Left ventricle myocardium inferior (tissue), 1 donor: ENCODE measurements at regions not wholly inside any gene's neighbourhood (a gene's known extent, or its start where the extent isn't known, plus 50 kb on each side); places are given as distances from the start of the nearest gene placed in this dataset.

Experiments used
- DNase-seq: peaks from one replicate; pipeline ENCODE4 v3.0.0-alpha.2; 2020
- H3K27ac ChIP-seq: fragments of 200-600 bp; replicated peaks from 2 replicates; pipeline ENCODE4 v1.8.0; 2021
- H3K27me3 ChIP-seq: fragments of 200-600 bp; 2 replicates; pipeline ENCODE4 v1.8.0; 2021; ENCODE audit warnings: low read depth
- H3K36me3 ChIP-seq: fragments of 200-600 bp; 2 replicates; pipeline ENCODE4 v1.8.0; 2021
- H3K4me1 ChIP-seq: fragments of 200-600 bp; 2 replicates; pipeline ENCODE4 v1.8.0; 2021
- H3K4me3 ChIP-seq: fragments of 200-600 bp; 2 replicates; pipeline ENCODE4 v1.8.0; 2021; ENCODE audit warnings: mild to moderate bottlenecking, moderate library complexity
- H3K9me3 ChIP-seq: fragments of 200-600 bp; replicated peaks from 2 replicates; pipeline ENCODE4 v1.8.0; 2021
- intact Hi-C: fragments of 100-400 bp; cut with micrococcal nuclease; formaldehyde crosslinking; loops from one replicate; pipeline ENCODE4 v1.11.0; 2022
- TF ChIP-seq, protein P1 (sequence below): fragments of 200-600 bp; IDR thresholded peaks from 2 replicates; pipeline ENCODE4 v1.8.0; 2021; ENCODE audit warnings: antibody characterized with exemption, mild to moderate bottlenecking, borderline replicate concordance
- donor health status: DM: no; HTN: yes; CAD: no; lungs with severe emphysema.

DNA sequence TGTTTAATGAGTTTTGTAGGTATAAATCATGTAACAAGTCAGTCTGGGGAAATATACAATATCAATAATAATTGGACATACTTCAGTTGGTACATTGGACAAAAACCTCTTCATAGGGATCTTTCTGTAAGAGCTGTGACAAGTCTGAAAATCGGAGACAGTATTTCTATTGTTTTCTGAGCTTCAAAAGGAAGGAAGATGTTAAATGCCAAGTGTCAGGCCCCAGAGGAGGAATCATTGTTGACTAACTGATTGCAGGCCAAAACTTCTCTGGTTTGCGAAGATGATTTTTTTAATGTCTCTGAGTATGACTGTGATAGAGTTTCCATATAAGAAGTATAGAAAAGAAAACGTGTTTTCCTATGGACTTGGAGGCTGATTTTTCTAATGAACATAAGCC, 316.4 kb downstream of the RNF144B start:
- intact Hi-C loops, result no loop called here
- Histone ChIP-seq H3K4me3 (no peak overlapping the region), H3K27me3 (no peaks in the 10 kb centered on the region), H3K9me3 (peaks cover 4% of the 10 kb centered on the region), H3K27ac (no peak overlapping the region), H3K36me3 (no peaks in the 10 kb centered on the region), H3K4me1 (no peaks in the 10 kb centered on the region)
- no peak for DNase-seq
- TF ChIP-seq, protein P1, sequence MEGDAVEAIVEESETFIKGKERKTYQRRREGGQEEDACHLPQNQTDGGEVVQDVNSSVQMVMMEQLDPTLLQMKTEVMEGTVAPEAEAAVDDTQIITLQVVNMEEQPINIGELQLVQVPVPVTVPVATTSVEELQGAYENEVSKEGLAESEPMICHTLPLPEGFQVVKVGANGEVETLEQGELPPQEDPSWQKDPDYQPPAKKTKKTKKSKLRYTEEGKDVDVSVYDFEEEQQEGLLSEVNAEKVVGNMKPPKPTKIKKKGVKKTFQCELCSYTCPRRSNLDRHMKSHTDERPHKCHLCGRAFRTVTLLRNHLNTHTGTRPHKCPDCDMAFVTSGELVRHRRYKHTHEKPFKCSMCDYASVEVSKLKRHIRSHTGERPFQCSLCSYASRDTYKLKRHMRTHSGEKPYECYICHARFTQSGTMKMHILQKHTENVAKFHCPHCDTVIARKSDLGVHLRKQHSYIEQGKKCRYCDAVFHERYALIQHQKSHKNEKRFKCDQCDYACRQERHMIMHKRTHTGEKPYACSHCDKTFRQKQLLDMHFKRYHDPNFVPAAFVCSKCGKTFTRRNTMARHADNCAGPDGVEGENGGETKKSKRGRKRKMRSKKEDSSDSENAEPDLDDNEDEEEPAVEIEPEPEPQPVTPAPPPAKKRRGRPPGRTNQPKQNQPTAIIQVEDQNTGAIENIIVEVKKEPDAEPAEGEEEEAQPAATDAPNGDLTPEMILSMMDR, result no peak

GRCh38 chr6:18707714-18708439, 320.7 kb downstream of the RNF144B start:
- Histone ChIP-seq H3K27me3 (no peaks in the 10 kb centered on the region), H3K4me1 (no peaks in the 10 kb centered on the region), H3K27ac (no peak overlapping the region), H3K4me3 (no peak overlapping the region), H3K36me3 (no peaks in the 10 kb centered on the region), H3K9me3 (peaks cover 4% of the 10 kb centered on the region)
- DNase-seq, result no peak
- intact Hi-C loops, result no loop called here
- TF ChIP-seq, protein P1, result no peak

- Histone ChIP-seq H3K27me3 (no peaks in the 10 kb centered on the region), H3K36me3 (no peaks in the 10 kb centered on the region), H3K4me3 (no peak overlapping the region), H3K9me3 (no peaks in the 10 kb centered on the region), H3K4me1 (no peaks in the 10 kb centered on the region), H3K27ac (no peak overlapping the region)
- intact Hi-C loops, result no loop called here
- TF ChIP-seq, protein P1, result no peak
- no peak for DNase-seq
Measured at GRCh38 chr6:18712595-18712994, 325.4 kb downstream of the RNF144B start.

GRCh38 chr6:18720075-18720474, 332.9 kb downstream of the RNF144B start:
- no peaks in the 10 kb centered on the region for H3K27me3 ChIP-seq
- TF ChIP-seq, protein P1, result no peak

DNA sequence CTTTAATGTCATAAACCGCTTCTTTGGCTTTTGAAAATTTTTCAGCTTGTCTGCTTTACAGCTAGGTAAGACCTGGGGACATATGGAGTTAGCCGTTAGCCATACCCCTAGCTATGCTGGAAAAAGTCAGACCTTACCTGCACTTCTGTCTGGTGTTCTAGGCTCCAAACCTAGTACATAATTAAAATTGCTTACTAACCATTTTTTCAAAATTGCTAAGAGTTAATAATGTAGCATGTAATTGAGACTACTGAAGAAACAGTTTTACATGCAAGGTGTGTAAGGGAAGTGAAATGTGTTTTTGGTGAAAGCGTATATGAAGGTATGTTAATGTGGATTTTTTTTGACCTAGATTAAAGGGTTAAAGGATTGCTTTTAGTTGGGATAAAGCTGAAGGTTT, 336.9 kb downstream of the RNF144B start:
- DNase-seq, result no peak
- intact Hi-C loops, result no loop called here
- H3K27ac ChIP-seq, result no peak overlapping the region
- no peaks in the 10 kb centered on the region for H3K36me3 ChIP-seq
- no peaks in the 10 kb centered on the region for H3K4me1 ChIP-seq
- H3K27me3 ChIP-seq, result no peaks in the 10 kb centered on the region
- TF ChIP-seq, protein P1, result no peak
- H3K9me3 ChIP-seq, result no peaks in the 10 kb centered on the region
- no peak overlapping the region for H3K4me3 ChIP-seq

More at GRCh38 chr6:18720075-18720474, 332.9 kb downstream of the RNF144B start:
- no peak overlapping the region for H3K27ac ChIP-seq
- no peaks in the 10 kb centered on the region for H3K9me3 ChIP-seq
- DNase-seq, result no peak
- intact Hi-C loops, result no loop called here
- H3K4me1 ChIP-seq, result no peaks in the 10 kb centered on the region
- H3K36me3 ChIP-seq, result no peaks in the 10 kb centered on the region
- no peak overlapping the region for H3K4me3 ChIP-seq
